SKM-1 treated with dmso at 0.1 percent for 144 hours (cell line): ENCODE measurements at regions not wholly inside any gene's neighbourhood (a gene's known extent, or its start where the extent isn't known, plus 50 kb on each side); places are given as distances from the start of the nearest gene placed in this dataset.
"Not testable (repeated sequence)": the region's sequence is repeated elsewhere in the genome, so short reads cannot be mapped to it uniquely, and the experiment has no call there.

ENCODE experiments used
- DNase-seq: peaks from one replicate; lab custom pipeline; 2025; ENCODE audit not compliant: unreplicated experiment; lab: John Stamatoyannopoulos, UW

DNA sequence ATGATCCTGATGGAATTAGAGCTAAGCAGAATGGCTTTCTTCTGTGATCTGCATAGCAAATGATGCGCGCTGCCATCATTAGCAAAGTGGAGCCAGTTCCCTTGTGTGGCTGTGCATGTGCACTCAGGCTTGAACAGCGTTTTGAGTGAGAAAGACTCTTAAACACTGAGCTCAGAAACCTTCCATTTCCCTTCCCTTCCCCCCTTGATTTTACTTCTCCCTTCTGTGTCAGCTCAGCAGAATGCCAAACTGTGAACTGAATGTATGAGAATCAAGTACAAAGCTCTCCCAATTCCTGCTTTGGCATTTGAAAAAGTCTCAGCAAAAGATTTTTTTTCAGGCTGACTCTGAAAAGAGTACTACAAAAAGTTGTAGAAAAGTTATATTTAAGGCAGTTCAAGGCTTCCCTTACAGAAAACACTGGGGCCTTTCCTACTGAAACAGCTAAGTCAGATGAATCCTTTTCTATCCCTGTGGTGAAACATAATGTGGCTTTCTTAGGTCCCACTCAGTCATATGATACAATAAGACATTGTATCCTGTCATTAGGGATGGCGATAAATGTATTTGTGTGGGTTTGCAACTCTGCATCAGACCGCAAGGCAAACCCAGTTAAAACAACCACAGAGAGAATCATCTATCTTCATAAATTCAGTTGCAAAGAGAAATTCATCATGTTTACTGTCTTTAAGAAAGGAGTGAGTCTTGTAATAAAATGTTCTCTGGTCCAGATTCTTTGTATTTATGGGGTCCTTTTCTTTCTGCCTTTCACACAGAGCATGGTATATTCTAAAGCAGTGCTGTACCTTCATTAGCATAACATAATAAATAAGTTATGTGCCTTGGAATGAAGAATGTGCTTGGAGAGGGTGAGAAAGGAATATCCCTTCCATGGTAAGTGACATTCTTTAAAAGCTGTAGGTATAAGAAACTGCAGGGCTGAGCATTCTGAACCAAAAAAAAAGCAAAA lies 222.6 kb downstream of the CAAP1 start:
- DNase-seq: peak; percentile 41

DNA sequence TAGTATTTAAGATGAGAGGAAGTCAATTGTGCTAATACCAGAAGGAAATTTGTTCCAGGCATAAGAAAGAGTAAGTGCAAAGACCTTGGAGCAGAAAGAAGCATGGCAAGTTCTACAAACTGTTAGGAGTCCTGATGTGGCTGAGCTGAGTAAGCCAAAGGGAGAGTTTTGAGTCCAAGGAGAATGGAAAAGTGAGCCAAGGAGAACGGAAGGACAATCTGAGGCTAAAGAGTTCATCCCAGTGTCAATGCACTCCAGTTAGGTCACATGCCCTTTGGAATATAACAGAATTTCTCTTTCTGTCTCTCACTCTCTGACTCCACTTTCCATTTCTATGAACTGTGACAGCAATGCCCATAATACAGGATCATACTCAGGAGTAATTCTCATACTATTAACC lies 224.7 kb downstream of the CAAP1 start:
- no peak for DNase-seq

DNA sequence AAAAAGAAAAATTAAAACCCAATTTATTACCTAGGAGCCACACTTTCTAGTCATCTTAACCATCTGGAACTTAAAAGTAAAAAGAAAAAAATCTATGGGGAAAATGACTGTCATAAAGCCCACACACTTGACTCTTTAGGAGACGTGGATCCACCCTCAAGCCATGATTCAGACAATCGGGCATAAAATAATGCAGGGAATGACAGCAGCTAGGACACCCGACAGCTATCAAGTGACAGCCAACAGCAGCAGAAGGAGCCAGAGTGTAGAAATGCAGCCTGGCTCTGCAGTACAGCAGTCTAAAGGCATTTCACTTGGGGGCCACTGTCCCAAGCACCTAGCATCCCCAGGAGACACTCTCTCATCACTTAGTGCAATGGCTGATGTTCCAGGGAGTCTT lies 226.9 kb downstream of the CAAP1 start:
- DNase-seq: no peak

DNA sequence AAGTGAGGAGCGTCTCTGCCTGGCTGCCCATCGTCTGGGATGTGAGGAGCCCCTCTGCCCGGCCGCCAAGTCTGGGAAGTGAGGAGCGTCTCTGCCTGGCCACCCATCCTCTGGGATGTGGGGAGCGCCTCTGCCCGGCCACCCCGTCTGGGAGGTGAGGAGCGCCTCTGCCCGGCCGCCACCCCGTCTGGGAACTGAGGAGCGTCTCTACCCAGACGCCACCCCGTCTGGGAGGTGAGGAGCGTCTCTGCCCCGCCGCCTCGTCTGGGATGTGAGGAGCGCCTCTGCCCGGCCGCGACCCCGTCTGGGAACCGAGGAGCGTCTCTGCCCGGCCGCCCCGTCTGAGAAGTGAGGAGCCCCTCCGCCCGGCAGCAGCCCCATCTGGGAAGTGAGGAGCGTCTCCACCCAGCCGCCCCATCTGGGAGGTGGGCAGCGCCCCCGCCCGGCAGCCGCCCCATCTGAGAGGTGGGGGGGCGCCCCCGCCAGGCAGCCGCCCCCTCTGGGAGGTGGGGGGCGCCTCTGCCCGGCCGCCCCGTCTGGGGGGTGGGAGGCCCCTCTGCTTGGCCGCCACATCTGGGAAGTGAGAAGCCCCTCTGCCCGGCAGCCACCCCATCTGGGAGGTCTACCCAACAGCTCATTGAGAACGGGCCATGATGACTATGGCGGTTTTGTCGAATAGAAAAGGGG lies 228.4 kb downstream of the CAAP1 start:
- not testable (repeated sequence) for DNase-seq

DNA sequence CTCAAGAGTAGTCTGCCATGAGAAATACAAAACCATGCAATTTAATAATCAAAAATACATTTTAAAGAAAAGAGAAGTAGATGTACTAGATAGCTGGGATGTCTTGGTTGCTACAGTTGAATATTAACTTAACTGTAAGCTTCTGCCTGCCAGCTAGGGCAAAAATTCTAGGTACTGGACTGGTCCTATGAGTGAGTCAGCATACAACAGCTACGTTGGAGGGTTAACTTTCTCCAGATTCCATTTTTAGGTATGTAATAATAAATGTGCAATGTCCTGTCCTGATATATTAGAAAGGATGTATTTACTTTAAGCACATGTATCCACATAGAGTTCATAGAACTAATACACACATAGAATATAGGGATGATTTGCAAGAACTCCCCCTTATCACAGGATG lies 230.1 kb downstream of the CAAP1 start:
- DNase-seq: no peak

DNA sequence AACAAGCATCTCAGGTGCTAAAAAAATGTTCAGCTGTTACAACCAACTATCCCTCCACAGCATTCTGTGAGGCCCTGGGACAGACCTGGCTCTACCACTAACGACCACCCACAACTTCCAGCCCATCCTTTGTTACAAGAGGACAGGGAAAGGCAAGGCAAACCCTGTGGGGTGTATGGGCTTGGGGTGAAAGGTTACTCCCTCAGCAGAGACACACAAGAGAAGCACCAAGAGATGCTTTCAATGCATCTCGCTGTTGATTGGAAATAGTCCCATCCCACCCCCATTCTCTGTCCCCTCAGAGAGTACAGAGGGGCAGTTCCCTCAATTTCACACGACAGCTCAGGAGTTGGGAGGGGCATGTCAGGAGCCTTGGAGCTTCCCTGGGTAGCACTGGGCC lies 234.1 kb downstream of the CAAP1 start:
- DNase-seq: no peak

DNA sequence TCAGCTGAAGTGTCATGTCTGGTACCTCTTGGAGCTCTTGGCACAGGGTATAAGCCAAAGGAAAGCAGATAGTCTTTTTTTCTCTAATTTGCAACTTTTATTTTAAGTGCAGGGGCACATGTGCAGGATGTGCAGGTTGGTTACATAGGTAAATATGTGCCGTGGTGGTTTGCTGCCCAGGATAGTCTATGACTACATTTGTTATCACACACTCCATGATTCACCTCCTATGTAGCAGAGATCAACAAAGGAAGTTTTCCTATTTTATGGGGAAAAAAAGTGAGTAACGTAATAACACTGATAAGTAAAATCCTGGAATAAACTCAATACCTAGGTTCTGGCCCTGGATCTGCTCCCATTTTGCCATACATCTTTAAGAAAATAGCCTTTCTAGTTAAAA lies 234.6 kb downstream of the CAAP1 start:
- DNase-seq: no peak

DNA sequence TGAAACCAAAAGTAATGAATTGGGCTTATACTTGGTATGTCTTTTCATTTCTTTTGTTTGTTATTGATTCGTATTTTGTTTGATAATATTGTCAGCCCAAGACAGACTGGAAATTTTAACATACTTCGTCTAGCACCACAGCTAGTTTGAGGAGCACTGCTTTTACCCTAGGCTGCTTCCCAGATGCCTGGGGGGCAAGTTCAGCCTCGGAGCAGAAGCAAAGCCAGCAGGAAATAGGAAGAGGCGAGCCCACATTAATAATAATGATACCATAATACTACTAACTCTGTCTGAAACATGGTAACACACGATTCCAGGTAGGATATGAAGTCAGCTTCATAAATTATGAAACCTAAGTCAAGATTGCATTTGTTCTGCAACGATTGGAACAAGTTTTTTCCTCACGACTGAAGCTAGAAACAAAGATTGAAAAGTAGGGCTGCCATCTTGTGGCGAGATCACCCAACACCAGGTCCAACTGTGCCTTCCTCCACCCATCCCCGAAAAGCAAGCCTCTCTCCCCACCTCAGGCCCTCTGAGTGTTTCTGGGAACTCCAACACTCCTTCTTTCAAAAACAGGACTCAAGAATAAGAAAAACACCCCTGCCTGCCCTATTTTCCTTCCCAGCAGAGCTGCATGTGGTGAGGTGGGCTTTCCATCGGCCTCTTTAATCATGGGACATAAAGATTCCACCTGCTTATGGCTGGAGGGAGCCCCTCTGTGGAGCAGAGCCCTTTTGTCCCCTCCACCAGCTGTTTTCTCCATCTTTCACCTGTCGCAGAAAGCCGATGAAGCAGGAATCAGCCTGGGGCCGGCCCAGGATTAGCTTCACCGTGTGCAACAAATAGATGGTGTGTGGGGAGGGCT lies 236.4 kb downstream of the CAAP1 start:
- peak; percentile 16 for DNase-seq

DNA sequence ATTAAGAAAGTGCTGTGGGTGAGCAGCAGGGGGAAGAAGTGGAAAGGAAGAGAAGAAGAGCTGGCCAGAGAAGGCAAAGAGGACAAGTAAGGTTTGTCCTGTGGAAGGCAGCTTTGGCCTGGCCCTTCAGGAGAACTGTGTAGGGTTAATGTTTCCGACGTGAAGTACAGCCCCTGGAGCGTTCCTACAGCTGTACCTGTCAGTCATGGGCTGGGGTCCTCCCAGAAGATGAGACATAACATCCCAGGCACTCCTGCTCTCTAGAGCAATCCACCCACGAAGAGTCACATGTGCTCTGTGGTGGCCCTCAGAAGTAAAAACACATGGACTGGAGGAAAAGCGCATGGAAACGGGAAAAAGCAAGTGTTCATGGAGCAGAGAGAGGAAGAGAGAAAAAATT lies 237.4 kb downstream of the CAAP1 start:
- DNase-seq: no peak

DNA sequence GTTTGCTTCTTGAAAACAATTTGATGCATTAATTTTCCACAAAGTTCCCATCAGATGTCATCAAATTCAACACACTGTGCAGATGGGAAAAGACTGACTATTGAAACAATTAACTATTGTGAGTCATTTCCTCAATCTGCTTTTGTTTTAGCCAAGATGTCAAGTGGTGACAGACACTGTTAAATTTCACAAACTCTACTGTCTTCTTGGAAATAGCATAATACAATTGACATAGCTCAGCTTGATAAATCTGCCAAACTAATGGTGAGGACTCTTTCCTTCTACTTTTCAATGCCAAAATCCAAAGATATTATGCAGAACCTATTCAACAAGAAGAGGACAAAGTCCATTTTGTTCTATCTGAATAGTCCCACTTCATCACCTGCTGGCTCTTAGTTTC lies 242.3 kb downstream of the CAAP1 start:
- no peak for DNase-seq

DNA sequence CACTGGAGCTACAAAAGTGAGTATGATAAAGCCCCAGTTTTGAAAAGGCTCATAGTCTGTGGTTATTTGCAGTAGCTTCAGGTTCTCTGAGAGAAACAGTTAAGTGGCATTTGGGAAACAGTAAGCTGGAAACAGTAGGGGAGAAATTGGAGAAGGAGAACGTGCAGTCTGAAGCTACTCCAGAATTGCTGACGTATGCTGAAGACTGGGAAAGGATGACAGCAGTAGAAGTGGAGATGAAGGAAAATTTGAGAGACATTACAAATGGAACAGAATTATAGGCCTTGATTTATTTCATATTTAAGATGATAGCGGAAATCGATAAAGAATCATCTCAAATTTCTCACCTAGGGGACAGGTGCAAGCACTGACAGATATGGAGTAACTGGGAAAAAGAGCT lies 248.8 kb downstream of the CAAP1 start:
- no peak for DNase-seq

DNA sequence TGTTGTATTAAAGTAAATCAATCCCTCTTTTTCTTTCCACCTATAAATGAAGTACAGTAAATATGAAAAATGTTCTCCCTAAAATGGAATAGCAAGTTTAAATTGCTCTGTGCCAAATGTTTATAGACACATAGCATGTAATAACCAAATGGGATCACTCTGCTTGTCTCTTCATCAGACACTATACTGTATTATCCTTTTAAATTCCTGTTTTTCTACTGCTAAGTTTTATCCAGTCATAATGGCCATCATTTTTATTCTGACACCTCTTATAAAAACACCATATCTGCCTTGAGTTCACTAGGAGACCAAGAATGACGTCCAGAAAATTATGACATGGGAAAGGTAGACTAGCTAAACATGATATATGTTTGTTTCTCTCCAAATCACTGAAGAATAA lies 252.8 kb downstream of the CAAP1 start:
- no peak for DNase-seq

DNA sequence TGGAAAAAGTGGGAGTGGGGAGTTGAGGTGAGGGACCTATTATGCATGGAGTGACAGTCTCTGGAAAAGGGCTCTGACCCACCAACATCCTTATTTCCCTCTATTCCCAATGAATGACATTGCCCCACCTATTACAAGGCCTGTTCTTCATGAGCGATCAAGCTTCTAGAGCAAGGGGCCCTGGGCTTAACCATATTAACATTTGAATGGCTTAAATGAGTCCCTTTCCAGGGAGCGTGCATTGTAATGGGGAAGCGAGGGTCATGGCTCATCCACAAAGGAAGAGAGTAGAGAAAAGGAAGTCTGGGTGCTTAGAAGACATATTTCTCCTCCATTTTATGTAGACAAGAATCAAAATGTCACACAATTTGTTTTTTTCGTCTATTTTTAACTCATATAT lies 255.5 kb downstream of the CAAP1 start:
- no peak for DNase-seq

DNA sequence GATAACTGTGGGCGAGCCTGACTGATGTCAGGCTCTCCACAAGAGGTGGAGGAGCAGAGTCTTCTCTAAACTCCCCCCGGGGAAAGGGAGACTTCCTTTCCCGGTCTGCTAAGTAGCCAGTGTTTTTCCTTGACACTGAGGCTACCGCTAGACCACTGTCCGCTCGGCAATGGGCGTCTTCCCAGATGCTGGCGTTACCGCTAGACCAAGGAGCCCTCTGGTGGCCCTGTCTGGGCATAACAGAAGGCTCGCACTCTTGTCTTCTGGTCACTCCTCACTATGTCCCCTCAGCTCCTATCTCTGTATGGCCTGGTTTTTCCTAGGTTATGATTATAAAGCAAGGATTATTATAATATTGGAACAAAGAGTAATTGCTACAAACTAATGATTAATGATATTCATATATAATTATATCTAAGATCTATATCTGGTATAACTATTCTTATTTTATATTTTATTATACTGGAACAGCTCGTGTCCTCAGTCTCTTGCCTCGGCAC lies 278.7 kb downstream of the CAAP1 start:
- DNase-seq: not testable (repeated sequence)

DNA sequence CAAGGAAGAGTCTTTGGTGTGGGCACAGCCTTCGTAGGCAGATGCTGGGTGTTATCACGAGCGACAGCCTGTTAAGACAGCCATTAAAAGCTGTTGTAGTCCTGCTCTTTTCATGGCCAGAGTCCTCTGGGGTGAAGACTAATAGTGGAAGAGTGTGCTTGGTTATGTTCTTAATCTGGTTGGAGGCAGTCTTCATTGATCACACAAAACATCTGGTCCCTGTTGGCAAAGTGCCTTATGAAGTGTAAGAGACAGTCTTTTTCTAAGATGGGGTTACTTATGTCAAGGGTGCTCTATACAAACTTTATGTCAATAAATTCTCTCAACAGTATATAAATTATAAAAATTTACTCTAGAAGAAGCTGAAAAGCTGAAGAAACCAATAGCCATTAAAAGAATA lies 280.4 kb downstream of the CAAP1 start:
- no peak for DNase-seq

DNA sequence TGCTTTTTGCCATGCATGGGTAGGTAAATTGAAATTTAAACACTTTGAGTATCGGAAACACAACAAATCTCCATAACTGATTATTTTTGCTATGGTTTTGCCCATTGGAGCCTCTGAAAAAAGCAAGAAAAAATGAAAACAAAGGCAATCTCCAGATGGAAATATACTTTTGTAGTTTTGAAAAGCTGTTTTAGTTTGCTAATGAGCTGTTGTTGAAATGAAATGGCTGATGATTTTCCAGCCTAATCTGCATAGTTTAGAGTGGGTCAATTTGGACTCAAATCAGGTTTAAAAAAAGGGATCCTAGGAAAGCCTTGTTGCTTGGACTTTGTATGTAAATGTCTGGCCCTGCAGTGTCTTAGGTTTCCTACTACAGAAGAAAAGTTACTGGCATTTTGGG lies 285.8 kb downstream of the CAAP1 start:
- DNase-seq: no peak

DNA sequence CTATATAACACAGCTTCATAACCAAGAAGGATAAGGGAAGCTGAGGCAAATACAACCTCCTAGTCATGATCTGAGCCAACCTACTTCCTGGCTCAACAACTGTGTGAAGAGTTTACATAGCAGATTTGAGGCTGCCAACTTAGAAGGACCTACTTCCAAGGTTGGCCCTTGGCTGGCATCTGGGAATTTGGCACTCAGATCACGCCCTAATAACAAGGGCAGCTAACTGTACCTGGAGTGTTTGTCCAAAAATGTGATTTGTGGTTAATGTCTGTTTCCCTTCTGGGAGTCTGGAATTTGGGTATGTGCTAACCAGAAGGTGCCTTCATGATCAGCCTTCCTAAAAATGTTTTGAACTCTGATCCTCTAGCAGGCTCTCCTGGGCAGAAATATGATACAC lies 287.2 kb downstream of the CAAP1 start:
- no peak for DNase-seq

DNA sequence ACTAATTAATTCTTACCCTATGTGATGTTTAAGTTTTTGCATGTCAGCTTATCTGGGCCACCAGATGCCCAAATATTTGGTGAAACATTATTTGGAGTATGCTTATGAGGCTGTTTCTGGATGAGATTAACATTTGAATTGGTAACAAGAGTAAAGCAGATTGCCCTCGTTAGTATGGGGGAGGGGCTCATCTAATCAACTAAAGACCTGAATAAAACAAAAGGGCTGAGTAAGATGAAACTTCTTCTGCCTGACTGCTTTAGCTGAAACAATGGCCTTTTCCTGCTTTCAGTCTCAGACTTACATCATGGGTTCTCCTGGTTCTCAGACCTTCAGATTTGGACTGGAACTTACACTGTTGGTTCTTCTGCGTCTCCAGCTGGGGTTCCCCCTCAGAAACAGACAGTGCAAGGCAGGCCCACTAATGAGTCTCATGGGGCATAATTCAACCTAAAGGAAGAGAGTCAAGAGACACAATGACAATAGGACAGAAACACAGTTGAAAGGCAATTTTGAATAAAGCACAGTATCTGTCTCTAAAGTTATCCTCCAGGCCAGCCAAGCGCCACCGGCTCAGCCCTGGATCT lies 288.4 kb downstream of the CAAP1 start:
- DNase-seq: no peak

DNA sequence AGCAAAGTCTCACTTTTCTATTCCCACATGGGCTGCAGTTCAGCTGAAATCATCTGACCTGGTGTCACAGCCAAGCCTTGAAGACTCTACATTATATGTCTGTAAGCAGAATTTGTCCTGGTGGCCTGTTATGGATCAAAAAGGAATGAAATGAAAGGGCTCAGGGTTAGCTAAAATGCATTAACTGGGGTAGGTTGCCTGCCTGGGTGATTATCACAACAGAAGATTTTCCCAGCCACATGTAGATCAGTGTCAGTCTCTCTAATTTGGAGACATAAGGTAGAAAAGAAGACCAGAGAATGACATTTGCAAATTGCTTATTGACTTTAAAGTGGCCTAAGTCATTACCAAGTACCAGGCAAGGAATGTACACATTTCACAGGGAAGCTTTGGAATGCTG lies 289.0 kb downstream of the CAAP1 start:
- DNase-seq: no peak

DNA sequence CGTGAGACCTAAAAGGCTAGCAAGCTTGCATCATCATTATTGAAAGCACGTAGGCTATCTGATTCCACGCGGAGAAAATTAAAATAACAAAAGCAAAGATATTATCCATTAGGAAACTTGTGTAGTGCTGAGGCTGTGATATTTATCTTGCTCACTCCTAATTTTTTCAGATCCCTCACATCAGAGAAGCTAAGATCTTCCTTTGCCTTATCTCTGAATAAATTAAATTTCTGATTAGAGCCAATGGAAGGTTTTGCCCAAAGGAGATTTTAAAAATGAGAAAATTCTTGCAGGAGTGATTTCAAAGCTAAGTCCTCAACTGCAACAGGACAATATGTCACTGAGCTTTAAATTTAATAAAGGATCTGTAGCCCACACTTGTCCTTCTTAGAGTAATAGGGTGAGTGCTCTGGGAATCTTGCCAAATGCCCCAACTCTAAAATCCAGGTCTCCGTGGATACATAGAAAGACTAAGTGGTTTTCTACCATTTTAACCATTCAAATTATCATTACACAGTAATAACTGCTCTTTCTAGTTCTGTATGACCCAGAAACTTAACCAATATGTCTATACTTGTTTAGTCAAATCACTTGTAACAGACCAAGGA lies 295.0 kb downstream of the CAAP1 start:
- no peak for DNase-seq
